HUES6 (cell line): ENCODE measurements at regions not wholly inside any gene's neighbourhood (a gene's known extent, or its start where the extent isn't known, plus 50 kb on each side); places are given as distances from the start of the nearest gene placed in this dataset.

Source experiments
- H3K27ac ChIP-seq: 2 replicates; pipeline ENCODE4 v1.7.0; 2013; ENCODE audit warnings: low read depth, mild to moderate bottlenecking, low read length, inconsistent platforms
- H3K27me3 ChIP-seq: 2 replicates; pipeline ENCODE4 v1.6.1; 2013; ENCODE audit warnings: low read length; ENCODE audit not compliant: control insufficient read depth, insufficient read depth
- H3K36me3 ChIP-seq: 2 replicates; pipeline ENCODE4 v1.6.1; 2013; ENCODE audit warnings: low read length; ENCODE audit not compliant: control insufficient read depth, insufficient read depth
- H3K4me1 ChIP-seq: 2 replicates; pipeline ENCODE4 v1.6.1; 2013; ENCODE audit warnings: low read length; ENCODE audit not compliant: control insufficient read depth, insufficient read depth
- H3K4me3 ChIP-seq: 2 replicates; pipeline ENCODE4 v1.5.1; 2013; ENCODE audit warnings: low read depth, low read length
- H3K9ac ChIP-seq: one replicate; pipeline ENCODE4 v1.6.1; 2013; ENCODE audit warnings: mild to moderate bottlenecking, low read length
- H3K9me3 ChIP-seq: 2 replicates; pipeline ENCODE4 v1.6.1; 2013; ENCODE audit warnings: low read depth, low read length; ENCODE audit not compliant: control insufficient read depth, insufficient read depth

DNA sequence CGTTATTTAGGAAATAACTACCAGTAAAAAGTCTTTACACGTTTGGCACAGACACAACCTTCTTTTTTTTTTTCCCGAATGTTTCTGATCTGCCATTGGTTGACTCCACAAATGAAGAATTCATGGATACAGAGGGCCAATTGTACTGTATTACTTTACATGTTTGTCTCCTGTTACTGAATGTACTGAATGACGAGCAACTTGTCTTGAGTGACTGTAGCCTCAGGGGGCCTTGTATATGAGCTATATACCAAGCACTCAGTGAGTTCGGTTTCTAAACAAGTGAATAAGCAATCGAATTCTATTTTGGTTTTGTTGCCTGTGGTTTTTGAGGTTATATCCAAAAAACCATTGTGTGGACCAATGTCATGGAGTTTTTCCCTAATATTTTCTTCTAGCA is 480.0 kb upstream of the SYT1 start:
- no peaks in the 10 kb centered on the region for H3K4me1 ChIP-seq
- no peak overlapping the region for H3K4me3 ChIP-seq
- peaks cover 7% of the 10 kb centered on the region; the same call in 1 of the 2 replicates for H3K9me3 ChIP-seq
- H3K9ac ChIP-seq = no peak overlapping the region
- H3K36me3 ChIP-seq = no peaks in the 10 kb centered on the region
- no peak overlapping the region for H3K27ac ChIP-seq
- H3K27me3 ChIP-seq = no peaks in the 10 kb centered on the region

- Histone ChIP-seq H3K36me3 (no peaks in the 10 kb centered on the region), H3K4me1 (no peaks in the 10 kb centered on the region), H3K4me3 (no peak overlapping the region), H3K27ac (no peak overlapping the region), H3K9me3 (no peaks in the 10 kb centered on the region; the same call in 1 of the 2 replicates), H3K27me3 (no peaks in the 10 kb centered on the region), H3K9ac (no peak overlapping the region)
Observed at GRCh38 chr12:78385541-78385940, 479.0 kb upstream of the SYT1 start.

GRCh38 chr12:78386871-78387270 is 477.7 kb upstream of the SYT1 start:
- H3K9me3 ChIP-seq = no peaks in the 10 kb centered on the region
- H3K9ac ChIP-seq = no peak overlapping the region
- H3K36me3 ChIP-seq = no peaks in the 10 kb centered on the region
- no peaks in the 10 kb centered on the region for H3K4me1 ChIP-seq
- no peak overlapping the region for H3K27ac ChIP-seq
- H3K27me3 ChIP-seq = no peaks in the 10 kb centered on the region
- no peak overlapping the region for H3K4me3 ChIP-seq

- Histone ChIP-seq H3K4me1 (no peaks in the 10 kb centered on the region), H3K9me3 (no peaks in the 10 kb centered on the region), H3K36me3 (no peaks in the 10 kb centered on the region), H3K9ac (no peak overlapping the region), H3K27me3 (no peaks in the 10 kb centered on the region), H3K4me3 (no peak overlapping the region), H3K27ac (no peak overlapping the region)
Observed at GRCh38 chr12:78387721-78388120, 476.9 kb upstream of the SYT1 start.

DNA sequence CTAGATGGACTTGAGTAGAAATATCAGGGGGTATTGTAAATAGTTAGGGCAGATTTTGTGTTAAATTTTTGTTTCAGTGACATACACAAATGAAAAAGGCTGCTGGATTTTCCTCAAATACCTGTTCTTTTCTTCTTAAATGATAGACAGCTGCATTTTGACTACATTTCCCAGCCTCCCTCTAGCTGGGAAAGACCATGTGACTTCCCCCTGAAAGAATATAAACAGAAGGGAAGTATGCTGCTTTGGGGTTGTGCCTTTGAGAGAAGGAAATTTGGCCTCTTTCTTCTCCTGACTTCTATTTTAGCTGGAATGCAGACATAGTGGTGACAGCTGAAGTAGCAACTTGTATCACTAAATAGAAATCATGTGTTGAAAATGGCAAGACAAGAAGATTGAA is 476.1 kb upstream of the SYT1 start:
- Histone ChIP-seq H3K27me3 (no peaks in the 10 kb centered on the region), H3K4me1 (no peaks in the 10 kb centered on the region), H3K9me3 (no peaks in the 10 kb centered on the region), H3K36me3 (no peaks in the 10 kb centered on the region), H3K27ac (no peak overlapping the region), H3K4me3 (no peak overlapping the region), H3K9ac (no peak overlapping the region)

GRCh38 chr12:78390920-78391319 is 473.7 kb upstream of the SYT1 start:
- H3K27ac ChIP-seq = no peak overlapping the region
- no peaks in the 10 kb centered on the region for H3K36me3 ChIP-seq
- H3K9ac ChIP-seq = no peak overlapping the region
- 0 out of 2 replicates have a peak, but pooled peaks cover 2% of the 10 kb centered on the region for H3K4me1 ChIP-seq
- no peaks in the 10 kb centered on the region for H3K27me3 ChIP-seq
- H3K9me3 ChIP-seq = no peaks in the 10 kb centered on the region
- H3K4me3 ChIP-seq = no peak overlapping the region

DNA sequence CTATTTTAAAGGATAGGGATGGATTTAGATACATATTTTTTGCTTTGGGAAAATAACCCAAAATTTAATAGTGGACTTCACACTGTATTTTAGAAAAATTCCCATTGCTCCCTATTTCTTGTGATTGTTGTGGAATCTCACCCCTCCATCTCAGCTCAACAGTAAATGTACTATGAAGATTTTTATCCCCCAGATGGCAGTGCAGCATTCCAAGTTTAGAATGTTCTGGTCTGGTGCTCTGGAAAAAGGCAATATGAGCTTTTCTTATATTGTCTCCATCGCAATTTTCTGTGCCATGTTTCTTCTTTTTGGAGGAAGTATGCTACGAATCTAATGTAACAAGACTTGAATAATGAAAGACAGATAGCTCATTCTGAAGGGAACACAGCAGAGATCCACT is 471.7 kb upstream of the SYT1 start:
- H3K9me3 ChIP-seq = no peaks in the 10 kb centered on the region
- 0 out of 2 replicates have a peak, but pooled peaks cover 2% of the 10 kb centered on the region for H3K4me1 ChIP-seq
- H3K4me3 ChIP-seq = no peak overlapping the region
- no peaks in the 10 kb centered on the region for H3K36me3 ChIP-seq
- H3K9ac ChIP-seq = no peak overlapping the region
- no peak overlapping the region for H3K27ac ChIP-seq
- no peaks in the 10 kb centered on the region for H3K27me3 ChIP-seq

- no peaks in the 10 kb centered on the region for H3K27me3 ChIP-seq
- H3K36me3 ChIP-seq = no peaks in the 10 kb centered on the region
- H3K4me1 ChIP-seq = 0 out of 2 replicates have a peak, but pooled peaks cover 2% of the 10 kb centered on the region
- no peak overlapping the region for H3K27ac ChIP-seq
- no peak overlapping the region for H3K9ac ChIP-seq
- no peak overlapping the region for H3K4me3 ChIP-seq
- no peaks in the 10 kb centered on the region for H3K9me3 ChIP-seq
Observed at GRCh38 chr12:78395961-78396360, 468.6 kb upstream of the SYT1 start.

- Histone ChIP-seq H3K27me3 (no peaks in the 10 kb centered on the region), H3K27ac (no peak overlapping the region), H3K9me3 (no peaks in the 10 kb centered on the region), H3K4me3 (no peak overlapping the region), H3K4me1 (0 out of 2 replicates have a peak, but pooled peaks cover 2% of the 10 kb centered on the region), H3K36me3 (no peaks in the 10 kb centered on the region), H3K9ac (no peak overlapping the region)
Observed at GRCh38 chr12:78396538-78396937, 468.0 kb upstream of the SYT1 start.

GRCh38 chr12:78398750-78399149 is 465.8 kb upstream of the SYT1 start:
- Histone ChIP-seq H3K27ac (no peak overlapping the region), H3K4me3 (no peak overlapping the region), H3K9ac (no peak overlapping the region), H3K4me1 (peaks cover 11% of the 10 kb centered on the region; the same call in 1 of the 2 replicates), H3K27me3 (no peaks in the 10 kb centered on the region), H3K9me3 (no peaks in the 10 kb centered on the region), H3K36me3 (no peaks in the 10 kb centered on the region)

DNA sequence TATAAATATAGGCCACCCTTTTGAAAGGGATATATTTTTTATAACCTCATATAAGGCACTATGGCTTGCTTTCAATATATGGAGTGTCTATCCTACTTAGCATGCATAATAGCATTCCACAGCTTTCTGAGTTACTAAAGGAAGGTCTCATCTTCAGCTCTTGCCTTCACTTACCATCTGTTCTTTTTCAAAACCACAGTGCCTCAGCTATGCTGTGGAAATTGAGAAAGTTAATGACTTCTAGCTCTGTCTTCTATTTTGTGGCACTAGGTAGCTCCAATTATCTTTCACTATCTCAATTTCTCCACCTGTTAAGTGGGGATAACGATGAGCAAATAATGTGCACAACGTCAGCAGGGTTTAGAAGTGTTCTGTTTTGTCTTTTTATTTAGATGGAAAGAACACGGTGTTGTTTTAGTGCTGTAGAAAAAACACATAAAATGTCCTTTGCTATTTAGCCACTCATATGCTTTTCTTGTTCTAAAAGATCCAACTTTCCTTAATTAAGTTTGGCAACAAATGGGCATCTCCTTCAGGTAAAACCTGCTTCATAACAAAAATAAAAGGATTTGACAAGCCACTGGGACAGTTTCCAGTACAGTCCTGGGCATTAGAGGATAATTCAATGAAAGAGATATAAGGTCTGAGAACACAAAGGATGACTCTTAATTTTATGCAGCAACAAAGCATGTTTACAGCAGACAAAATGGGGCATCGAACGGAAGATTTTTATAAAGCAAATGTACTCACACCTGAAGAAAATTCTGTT is 462.0 kb upstream of the SYT1 start:
- Histone ChIP-seq H3K27ac (no peak overlapping the region), H3K9me3 (no peaks in the 10 kb centered on the region), H3K36me3 (no peaks in the 10 kb centered on the region), H3K4me1 (peaks cover 31% of the 10 kb centered on the region), H3K9ac (no peak overlapping the region), H3K27me3 (no peaks in the 10 kb centered on the region), H3K4me3 (no peak overlapping the region)
